ENCODE measurements at regions not wholly inside any gene's neighbourhood (a gene's known extent, or its start where the extent isn't known, plus 50 kb on each side); places are given as distances from the start of the nearest gene placed in this dataset.

DNA sequence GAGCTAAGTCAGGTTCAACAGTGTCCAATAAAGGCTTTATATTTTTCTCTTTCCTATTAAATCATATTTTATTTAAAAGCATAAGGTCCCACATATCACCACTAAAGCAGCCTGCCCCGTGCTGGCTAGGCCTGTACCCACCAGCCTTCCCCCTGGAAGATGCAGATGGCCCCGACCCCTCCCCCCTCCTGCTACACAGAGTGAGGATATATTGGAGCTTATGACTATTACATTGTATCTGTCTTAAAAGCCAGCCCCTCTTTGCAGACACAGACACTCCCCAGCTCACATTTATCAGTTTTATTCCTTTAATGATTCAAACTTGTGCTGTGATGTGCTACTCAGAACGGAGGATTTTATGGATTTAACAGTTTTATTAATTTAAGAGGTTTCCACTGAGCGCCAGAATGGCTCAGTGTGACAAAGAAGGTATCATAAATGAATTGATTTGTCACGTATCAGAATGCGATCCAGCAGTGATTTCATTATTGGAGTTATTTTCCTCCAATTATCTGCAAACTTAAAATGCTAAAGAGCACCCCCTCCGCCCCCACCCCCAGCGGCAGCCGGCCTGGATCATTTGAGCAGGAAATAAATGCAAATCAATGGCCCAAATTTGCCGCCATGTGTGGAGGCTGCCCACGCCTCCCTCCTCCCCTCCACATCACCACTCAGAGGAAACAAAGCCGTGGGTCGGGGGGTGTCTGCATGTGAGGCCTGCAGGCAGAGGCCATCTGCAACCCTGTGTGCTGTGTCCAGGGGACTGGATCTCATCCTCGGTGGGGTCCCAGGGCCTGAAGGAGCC lies 72.6 kb upstream of the ZMIZ1 start:
- TF ChIP-seq, protein P1, sequence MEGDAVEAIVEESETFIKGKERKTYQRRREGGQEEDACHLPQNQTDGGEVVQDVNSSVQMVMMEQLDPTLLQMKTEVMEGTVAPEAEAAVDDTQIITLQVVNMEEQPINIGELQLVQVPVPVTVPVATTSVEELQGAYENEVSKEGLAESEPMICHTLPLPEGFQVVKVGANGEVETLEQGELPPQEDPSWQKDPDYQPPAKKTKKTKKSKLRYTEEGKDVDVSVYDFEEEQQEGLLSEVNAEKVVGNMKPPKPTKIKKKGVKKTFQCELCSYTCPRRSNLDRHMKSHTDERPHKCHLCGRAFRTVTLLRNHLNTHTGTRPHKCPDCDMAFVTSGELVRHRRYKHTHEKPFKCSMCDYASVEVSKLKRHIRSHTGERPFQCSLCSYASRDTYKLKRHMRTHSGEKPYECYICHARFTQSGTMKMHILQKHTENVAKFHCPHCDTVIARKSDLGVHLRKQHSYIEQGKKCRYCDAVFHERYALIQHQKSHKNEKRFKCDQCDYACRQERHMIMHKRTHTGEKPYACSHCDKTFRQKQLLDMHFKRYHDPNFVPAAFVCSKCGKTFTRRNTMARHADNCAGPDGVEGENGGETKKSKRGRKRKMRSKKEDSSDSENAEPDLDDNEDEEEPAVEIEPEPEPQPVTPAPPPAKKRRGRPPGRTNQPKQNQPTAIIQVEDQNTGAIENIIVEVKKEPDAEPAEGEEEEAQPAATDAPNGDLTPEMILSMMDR (IDR thresholded peaks at IDR 0.05; ENCODE audit: insufficient read depth, low read depth, low read length) = no peak
- no peak for DNase-seq (ENCODE audit: low read depth)
- H3K4me3 ChIP-seq (ENCODE audit: low read depth, low read length) = no peak overlapping the region

DNA sequence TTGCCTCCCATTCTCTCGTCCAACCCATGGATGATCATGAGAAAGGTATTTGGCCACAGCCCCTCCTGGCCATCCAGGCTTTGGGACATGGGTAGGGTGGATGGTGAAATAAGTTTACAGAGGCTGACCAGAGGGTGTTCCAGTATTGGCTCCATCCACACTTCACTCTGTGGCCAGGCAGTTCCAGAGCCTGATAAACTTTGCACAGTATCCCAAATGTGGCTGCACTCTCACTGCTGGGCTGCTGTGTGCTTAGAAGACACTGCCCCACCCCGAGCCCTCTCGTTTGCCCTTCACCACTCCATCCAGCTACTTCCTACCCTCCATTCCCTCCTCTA lies 72.0 kb upstream of the ZMIZ1 start:
- TF ChIP-seq, protein P1 (IDR thresholded peaks at IDR 0.05; ENCODE audit: insufficient read depth, low read depth, low read length) = no peak
- no peak for DNase-seq (ENCODE audit: low read depth)
- H3K4me3 ChIP-seq (ENCODE audit: low read depth, low read length) = no peak overlapping the region

- no peak overlapping the region for H3K4me3 ChIP-seq (ENCODE audit: low read depth, low read length)
- TF ChIP-seq, protein P1 (IDR thresholded peaks at IDR 0.05; ENCODE audit: insufficient read depth, low read depth, low read length) = no peak
- DNase-seq (ENCODE audit: low read depth) = peak; percentile 63
Measured at GRCh38 chr10:78997635-78998618, 70.8 kb upstream of the ZMIZ1 start.

DNA sequence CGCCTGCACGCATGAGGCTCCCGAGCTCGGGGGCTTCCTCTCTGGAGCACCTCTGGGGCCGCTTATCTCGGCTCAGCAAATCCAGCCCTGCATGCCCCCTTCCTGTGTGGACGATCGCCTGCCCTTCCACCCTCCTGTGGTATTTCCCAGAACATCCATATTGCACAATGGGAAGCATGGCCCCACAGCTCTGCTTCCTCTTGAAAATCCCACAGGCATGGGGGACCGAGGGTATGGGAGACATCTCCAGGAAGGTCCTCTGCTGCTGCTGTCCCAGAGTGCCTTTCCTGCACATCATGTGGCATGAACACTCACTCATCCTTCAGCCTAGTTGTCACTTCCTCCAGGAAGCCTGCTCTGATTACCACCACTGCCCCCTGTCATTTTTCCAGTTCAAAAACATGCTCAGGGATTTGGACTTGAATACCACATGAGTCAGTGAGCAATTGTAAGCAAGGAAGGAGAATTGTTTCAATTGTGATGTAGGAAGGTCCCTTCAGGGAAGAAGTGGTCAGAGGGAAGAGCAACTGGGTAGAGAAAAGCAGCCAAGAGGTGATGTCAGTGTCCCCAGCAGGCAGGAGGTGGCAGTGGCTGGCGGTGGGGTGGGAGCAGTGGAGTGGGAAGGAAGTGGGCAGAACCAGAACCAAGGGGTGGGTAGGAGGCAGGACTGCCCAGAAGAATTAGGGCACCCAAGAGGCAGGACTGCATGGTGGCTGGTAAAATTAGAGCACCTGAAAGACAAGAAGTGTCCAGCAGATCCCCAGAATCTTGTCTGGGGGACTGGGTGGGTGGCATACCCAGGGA lies 67.5 kb upstream of the ZMIZ1 start:
- TF ChIP-seq, protein P1 (IDR thresholded peaks at IDR 0.05; ENCODE audit: insufficient read depth, low read depth, low read length) = peak; percentile 5
- DNase-seq (ENCODE audit: low read depth) = peak; percentile 67
- no peak overlapping the region for H3K4me3 ChIP-seq (ENCODE audit: low read depth, low read length)

DNA sequence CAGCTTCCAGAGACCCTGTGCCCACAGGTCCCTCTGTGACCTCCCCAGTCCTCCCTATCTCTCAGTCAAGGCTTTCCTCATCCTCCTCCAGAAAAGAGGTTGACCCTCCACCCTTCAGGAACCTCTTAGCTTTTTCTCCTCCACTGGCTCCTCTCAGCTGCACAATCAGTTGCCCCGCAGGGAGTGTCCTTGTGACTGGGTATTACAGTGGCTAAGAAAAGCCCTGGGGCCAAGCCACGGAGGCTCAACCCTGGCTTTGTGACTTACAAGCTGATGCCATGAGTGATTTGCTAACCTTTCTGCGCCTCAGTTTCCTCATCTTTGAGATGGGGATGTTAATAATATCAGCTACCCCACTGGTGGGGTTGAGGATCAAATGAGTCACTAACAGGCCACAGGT lies 66.4 kb upstream of the ZMIZ1 start:
- DNase-seq (ENCODE audit: low read depth) = no peak
- no peak overlapping the region for H3K4me3 ChIP-seq (ENCODE audit: low read depth, low read length)
- TF ChIP-seq, protein P1 (IDR thresholded peaks at IDR 0.05; ENCODE audit: insufficient read depth, low read depth, low read length) = no peak

Measured in fibroblast of villous mesenchyme (primary cell).